Body of pancreas (tissue), 4 donors: ENCODE measurements at regions not wholly inside any gene's neighbourhood (a gene's known extent, or its start where the extent isn't known, plus 50 kb on each side); places are given as distances from the start of the nearest gene placed in this dataset.

Source experiments
- POLR2A ChIP-seq, 3 donors: fragments of 450-650 bp; IDR thresholded peaks; one replicate each; pipeline ENCODE4 v1.6.1; 2016; ENCODE audit warnings: antibody characterized with exemption in 3 of 3, mild to moderate bottlenecking in 2 of 3
- TF ChIP-seq, protein P1 (sequence below), 7 experiments: fragments of 450-650 bp in 4 of 7; fragments of 200-600 bp in 3 of 7; sonication (generic) in 3 of 7; IDR thresholded peaks; one replicate each; pipeline ENCODE4 v1.5.1; 2016 to 2019; ENCODE audit warnings: antibody characterized with exemption in 7 of 7

- TF ChIP-seq, protein P1, sequence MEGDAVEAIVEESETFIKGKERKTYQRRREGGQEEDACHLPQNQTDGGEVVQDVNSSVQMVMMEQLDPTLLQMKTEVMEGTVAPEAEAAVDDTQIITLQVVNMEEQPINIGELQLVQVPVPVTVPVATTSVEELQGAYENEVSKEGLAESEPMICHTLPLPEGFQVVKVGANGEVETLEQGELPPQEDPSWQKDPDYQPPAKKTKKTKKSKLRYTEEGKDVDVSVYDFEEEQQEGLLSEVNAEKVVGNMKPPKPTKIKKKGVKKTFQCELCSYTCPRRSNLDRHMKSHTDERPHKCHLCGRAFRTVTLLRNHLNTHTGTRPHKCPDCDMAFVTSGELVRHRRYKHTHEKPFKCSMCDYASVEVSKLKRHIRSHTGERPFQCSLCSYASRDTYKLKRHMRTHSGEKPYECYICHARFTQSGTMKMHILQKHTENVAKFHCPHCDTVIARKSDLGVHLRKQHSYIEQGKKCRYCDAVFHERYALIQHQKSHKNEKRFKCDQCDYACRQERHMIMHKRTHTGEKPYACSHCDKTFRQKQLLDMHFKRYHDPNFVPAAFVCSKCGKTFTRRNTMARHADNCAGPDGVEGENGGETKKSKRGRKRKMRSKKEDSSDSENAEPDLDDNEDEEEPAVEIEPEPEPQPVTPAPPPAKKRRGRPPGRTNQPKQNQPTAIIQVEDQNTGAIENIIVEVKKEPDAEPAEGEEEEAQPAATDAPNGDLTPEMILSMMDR (IDR thresholded peaks at IDR 0.05): no peak
- no peak for TF ChIP-seq POLR2A (IDR thresholded peaks at IDR 0.05)
Measured at GRCh38 chr9:15096972-15097371, 186.7 kb upstream of the FREM1 start.
